Gastrocnemius medialis (tissue), 4 donors: ENCODE measurements at regions not wholly inside any gene's neighbourhood (a gene's known extent, or its start where the extent isn't known, plus 50 kb on each side); places are given as distances from the start of the nearest gene placed in this dataset.

Experiments
- ATAC-seq, 2 donors: fragments of 150-250 bp; one replicate each; pipeline ENCODE4 v1.9.1; 2016
- DNase-seq, 2 donors: peaks; one replicate each; pipeline ENCODE4 v3.0.0-alpha.2; 2019
- H3K27ac ChIP-seq, 4 donors: fragments of 200-600 bp; sonication (generic); 1 replicate in 1 of 4; 2 replicates in 3 of 4; pipeline ENCODE4 v1.5.1; 2016 to 2018; ENCODE audit warnings: mild to moderate bottlenecking in 2 of 4, moderate library complexity in 1 of 4
- H3K27me3 ChIP-seq, 3 donors: fragments of 200-600 bp; sonication (generic) in 2 of 3; 1 replicate in 1 of 3; 2 replicates in 2 of 3; pipeline versions ENCODE4 v1.5.1 to v1.6.0; 2016 to 2019; ENCODE audit warnings: mild to moderate bottlenecking in 1 of 3, moderate library complexity in 1 of 3
- H3K36me3 ChIP-seq, 2 donors: fragments of 200-600 bp; sonication (generic) in 1 of 2; one replicate each; pipeline ENCODE4 v1.5.1; 2017 to 2018
- H3K4me1 ChIP-seq, 2 donors: fragments of 200-600 bp; sonication (generic) in 1 of 2; one replicate each; pipeline ENCODE4 v1.5.1; 2016 to 2017; ENCODE audit warnings: mild to moderate bottlenecking in 2 of 2
- H3K4me3 ChIP-seq, 4 donors: fragments of 200-600 bp; sonication (generic) in 3 of 4; 1 replicate in 1 of 4; 2 replicates in 3 of 4; pipeline ENCODE4 v1.5.1; 2016 to 2019; ENCODE audit warnings: mild to moderate bottlenecking in 2 of 4
- H3K9me3 ChIP-seq, 3 donors: fragments of 200-600 bp; sonication (generic) in 2 of 3; 1 replicate in 1 of 3; 2 replicates in 2 of 3; pipeline ENCODE4 v1.5.1; 2016 to 2019
- POLR2A ChIP-seq, 2 donors: fragments of 450-650 bp; IDR thresholded peaks; one replicate each; pipeline ENCODE4 v1.6.1; 2017; ENCODE audit warnings: antibody characterized with exemption in 2 of 2, mild to moderate bottlenecking in 2 of 2, moderate library complexity in 2 of 2
- in situ Hi-C, 4 donors: fragments of 200-750 bp; cut with MboI; loops; one replicate each; pipeline versions ENCODE4 v1.15.0 to v1.8.0; 2017; ENCODE audit warnings: low sequenced_read_pairs in 4 of 4
- intact Hi-C: fragments of 100-400 bp; cut with DNase I; formaldehyde crosslinking; loops from one replicate; pipeline ENCODE4 v1.15.1; 2023; ENCODE audit warnings: low total_unique reads
- TF ChIP-seq, protein P1 (sequence below), 5 experiments: fragments of 450-650 bp in 3 of 5; fragments of 200-600 bp in 2 of 5; sonication (generic) in 2 of 5; IDR thresholded peaks in 4 of 5; conservative IDR thresholded peaks in 1 of 5; 1 replicate in 4 of 5; 2 replicates in 1 of 5; pipeline ENCODE4 v1.5.1; 2016 to 2019; ENCODE audit warnings: antibody characterized with exemption in 5 of 5, mild to moderate bottlenecking in 3 of 5, moderate library complexity in 3 of 5

DNA sequence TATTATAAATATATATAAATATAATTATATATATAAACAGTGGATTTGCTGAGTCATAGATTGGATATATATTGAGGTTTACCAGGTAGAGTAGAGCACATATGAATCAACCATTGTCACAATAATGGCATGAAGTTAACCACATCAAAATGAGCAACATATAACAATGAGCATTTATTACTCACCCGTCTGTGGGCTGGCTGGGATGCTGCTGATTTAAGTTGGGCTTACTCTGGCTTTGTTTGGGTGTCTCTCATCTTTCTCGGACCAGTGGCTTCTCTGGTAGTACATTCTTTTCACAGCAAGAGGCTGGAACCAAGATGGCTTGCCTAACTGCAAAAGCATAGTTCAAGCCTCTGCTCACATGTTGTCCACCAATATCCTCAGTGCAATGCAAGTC, 111.7 kb upstream of the TAPT1 start:
- DNase-seq, result no peak
- Histone ChIP-seq H3K4me3 (no peak overlapping the region), H3K9me3 (no peaks in the 10 kb centered on the region), H3K27me3 (no peaks in the 10 kb centered on the region), H3K27ac (no peak overlapping the region), H3K4me1 (no peaks in the 10 kb centered on the region), H3K36me3 (no peaks in the 10 kb centered on the region)
- intact Hi-C loops (no loop called here), in situ Hi-C loops (no loop called here)
- no peak for ATAC-seq
- TF ChIP-seq POLR2A (IDR thresholded peaks at IDR 0.05), result no peak
- TF ChIP-seq, protein P1, sequence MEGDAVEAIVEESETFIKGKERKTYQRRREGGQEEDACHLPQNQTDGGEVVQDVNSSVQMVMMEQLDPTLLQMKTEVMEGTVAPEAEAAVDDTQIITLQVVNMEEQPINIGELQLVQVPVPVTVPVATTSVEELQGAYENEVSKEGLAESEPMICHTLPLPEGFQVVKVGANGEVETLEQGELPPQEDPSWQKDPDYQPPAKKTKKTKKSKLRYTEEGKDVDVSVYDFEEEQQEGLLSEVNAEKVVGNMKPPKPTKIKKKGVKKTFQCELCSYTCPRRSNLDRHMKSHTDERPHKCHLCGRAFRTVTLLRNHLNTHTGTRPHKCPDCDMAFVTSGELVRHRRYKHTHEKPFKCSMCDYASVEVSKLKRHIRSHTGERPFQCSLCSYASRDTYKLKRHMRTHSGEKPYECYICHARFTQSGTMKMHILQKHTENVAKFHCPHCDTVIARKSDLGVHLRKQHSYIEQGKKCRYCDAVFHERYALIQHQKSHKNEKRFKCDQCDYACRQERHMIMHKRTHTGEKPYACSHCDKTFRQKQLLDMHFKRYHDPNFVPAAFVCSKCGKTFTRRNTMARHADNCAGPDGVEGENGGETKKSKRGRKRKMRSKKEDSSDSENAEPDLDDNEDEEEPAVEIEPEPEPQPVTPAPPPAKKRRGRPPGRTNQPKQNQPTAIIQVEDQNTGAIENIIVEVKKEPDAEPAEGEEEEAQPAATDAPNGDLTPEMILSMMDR (IDR thresholded peaks at IDR 0.05 in 4 of 5, conservative IDR thresholded peaks at IDR 0.05 in 1 of 5), result no peak

DNA sequence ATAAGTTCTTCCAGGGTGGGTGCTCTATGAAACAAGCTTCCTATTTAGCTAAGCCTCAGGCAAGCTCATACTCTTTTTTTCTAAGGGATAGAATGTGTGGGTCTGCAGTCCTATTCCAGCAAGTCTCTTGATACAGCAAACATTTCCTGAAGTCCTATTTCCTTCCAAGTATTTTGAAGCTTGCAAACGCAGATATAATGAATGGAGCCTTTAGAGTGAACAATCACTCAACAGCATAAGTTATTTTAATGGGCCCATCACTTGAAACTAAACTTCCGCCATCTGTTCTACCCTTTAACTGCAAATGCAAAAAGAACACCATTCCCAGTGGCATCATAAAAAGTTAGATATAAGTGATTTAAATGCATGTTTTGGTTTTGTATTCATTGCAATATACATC, 108.3 kb upstream of the TAPT1 start:
- intact Hi-C loops (no loop called here), in situ Hi-C loops (no loop called here)
- no peaks in the 10 kb centered on the region for H3K4me1 ChIP-seq
- no peak overlapping the region for H3K4me3 ChIP-seq
- H3K27ac ChIP-seq, result no peak overlapping the region
- no peak for DNase-seq
- no peaks in the 10 kb centered on the region for H3K36me3 ChIP-seq
- H3K9me3 ChIP-seq, result no peaks in the 10 kb centered on the region
- no peak for ATAC-seq
- no peaks in the 10 kb centered on the region for H3K27me3 ChIP-seq
- TF ChIP-seq, protein P1 (IDR thresholded peaks at IDR 0.05 in 4 of 5, conservative IDR thresholded peaks at IDR 0.05 in 1 of 5), result no peak
- no peak for TF ChIP-seq POLR2A (IDR thresholded peaks at IDR 0.05)

DNA sequence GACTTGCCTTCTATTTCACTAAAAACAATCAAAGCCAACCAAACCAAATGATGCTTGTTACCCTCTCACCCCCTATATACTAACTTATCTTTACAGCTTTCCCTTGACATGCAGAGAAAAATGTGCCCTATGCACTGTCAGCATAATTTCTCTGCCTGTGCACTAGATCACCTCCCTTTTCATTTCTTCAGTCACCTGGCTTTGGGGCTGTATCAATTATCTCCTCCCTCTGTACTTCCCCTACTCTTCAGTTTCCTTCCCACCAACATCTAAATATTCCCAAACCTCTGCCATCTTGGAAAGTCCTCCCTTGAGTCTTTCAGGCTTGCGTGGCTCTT, 103.5 kb upstream of the TAPT1 start:
- H3K4me1 ChIP-seq, result no peaks in the 10 kb centered on the region
- no peaks in the 10 kb centered on the region for H3K27me3 ChIP-seq
- intact Hi-C loops (no loop called here), in situ Hi-C loops (no loop called here)
- no peaks in the 10 kb centered on the region for H3K9me3 ChIP-seq
- no peak overlapping the region for H3K27ac ChIP-seq
- no peak for DNase-seq
- no peak for ATAC-seq
- H3K4me3 ChIP-seq, result no peak overlapping the region
- H3K36me3 ChIP-seq, result no peaks in the 10 kb centered on the region
- TF ChIP-seq, protein P1 (IDR thresholded peaks at IDR 0.05 in 4 of 5, conservative IDR thresholded peaks at IDR 0.05 in 1 of 5), result no peak
- no peak for TF ChIP-seq POLR2A (IDR thresholded peaks at IDR 0.05)

DNA sequence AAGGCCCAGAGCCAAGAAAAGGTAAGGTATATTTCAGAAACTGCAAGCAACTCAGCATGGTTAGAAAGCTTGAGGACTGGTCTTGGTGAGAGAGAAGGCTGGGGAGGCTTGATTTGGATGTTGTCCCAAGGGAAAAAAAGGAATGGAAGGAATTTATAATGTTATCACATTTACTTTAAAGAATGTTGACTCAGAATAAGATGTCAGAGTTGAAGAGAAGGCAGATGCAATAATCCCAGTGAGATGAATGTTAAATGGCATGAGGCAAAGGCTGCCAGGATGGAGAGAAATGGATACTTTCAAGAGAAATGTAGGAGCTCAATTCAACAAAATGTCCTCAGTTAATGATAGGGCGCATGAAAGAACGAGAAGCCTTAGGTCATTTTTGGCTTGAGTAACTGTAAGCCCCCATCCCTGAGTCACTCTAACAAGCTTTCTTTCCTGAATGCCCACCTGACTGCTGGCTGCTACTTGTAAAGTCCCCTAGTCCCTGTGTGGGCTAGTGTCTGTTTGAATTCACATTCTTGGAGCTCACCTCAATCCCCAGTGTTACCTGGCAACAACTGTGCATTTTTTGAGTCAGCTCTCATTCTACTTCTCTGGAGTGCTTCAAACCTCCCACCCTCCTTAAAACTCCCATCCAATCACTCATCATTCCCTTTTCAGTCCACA, 103.0 kb upstream of the TAPT1 start:
- DNase-seq (no peak), ATAC-seq (no peak)
- no peaks in the 10 kb centered on the region for H3K27me3 ChIP-seq
- TF ChIP-seq POLR2A (IDR thresholded peaks at IDR 0.05), result no peak
- TF ChIP-seq, protein P1 (IDR thresholded peaks at IDR 0.05 in 4 of 5, conservative IDR thresholded peaks at IDR 0.05 in 1 of 5), result no peak
- H3K4me1 ChIP-seq, result no peaks in the 10 kb centered on the region
- no peak overlapping the region for H3K4me3 ChIP-seq
- H3K9me3 ChIP-seq, result no peaks in the 10 kb centered on the region
- intact Hi-C loops, result no loop called here
- H3K27ac ChIP-seq, result no peak overlapping the region
- in situ Hi-C loops, result no loop called here
- no peaks in the 10 kb centered on the region for H3K36me3 ChIP-seq

DNA sequence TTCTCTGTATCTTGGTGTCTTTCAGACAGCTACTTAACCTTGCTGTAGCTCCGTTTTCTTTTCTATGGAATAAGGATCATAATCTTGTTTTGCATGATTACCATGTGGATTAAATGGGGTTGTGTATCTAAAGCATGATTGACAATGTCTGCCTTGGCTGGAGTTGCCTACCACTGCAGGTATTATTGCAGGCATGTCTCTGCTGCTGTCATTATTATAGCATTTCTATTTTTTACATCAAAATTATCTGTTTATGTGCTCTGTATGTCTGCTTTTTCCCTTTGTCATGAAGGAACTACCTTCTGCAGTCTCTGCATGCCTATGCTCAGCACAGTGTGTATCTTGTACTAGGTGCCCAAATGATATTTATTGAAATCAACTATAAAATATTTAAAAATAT, 95.9 kb upstream of the TAPT1 start:
- in situ Hi-C loops, result no loop called here
- no peak for DNase-seq
- Histone ChIP-seq H3K4me1 (no peaks in the 10 kb centered on the region), H3K27me3 (no peaks in the 10 kb centered on the region), H3K36me3 (no peaks in the 10 kb centered on the region), H3K27ac (no peak overlapping the region), H3K9me3 (no peaks in the 10 kb centered on the region), H3K4me3 (no peak overlapping the region)
- intact Hi-C loops, result no loop called here
- no peak for TF ChIP-seq POLR2A (IDR thresholded peaks at IDR 0.05)
- TF ChIP-seq, protein P1 (IDR thresholded peaks at IDR 0.05 in 4 of 5, conservative IDR thresholded peaks at IDR 0.05 in 1 of 5), result no peak
- no peak for ATAC-seq
